ENCODE measurements at regions not wholly inside any gene's neighbourhood (a gene's known extent, or its start where the extent isn't known, plus 50 kb on each side); places are given as distances from the start of the nearest gene placed in this dataset.

- TF ChIP-seq CTCF (IDR thresholded peaks at IDR 0.05) (no peak), POLR2A (IDR thresholded peaks at IDR 0.05) (no peak)
- Histone ChIP-seq H3K9me3 (peaks cover 0 to 27% (median 0%) of the 10 kb centered on the region in 3 donors), H3K4me3 (no peak overlapping the region), H3K27me3 (no peaks in the 10 kb centered on the region), H3K36me3 (replicated peaks in 1 of 2; ENCODE audit: insufficient read depth in 1 of 2, low read depth in 2 of 2) (no peaks in the 10 kb centered on the region), H3K27ac (no peak overlapping the region), H3K4me1 (no peaks in the 10 kb centered on the region)
- no peak for ATAC-seq
- intact Hi-C loops (cut with DNase I), result no loop called here
- 61 to 72% methylated on average over 4 of the region's 4 CpGs for WGBS, 2 donors
- DNase-seq, result no peak
Observed at GRCh38 chr10:31679936-31680335, 248.7 kb downstream of the ARHGAP12 start.

- H3K4me3 ChIP-seq, result no peak overlapping the region
- H3K27me3 ChIP-seq, result no peaks in the 10 kb centered on the region
- no peak for DNase-seq
- TF ChIP-seq CTCF (IDR thresholded peaks at IDR 0.05), result no peak
- TF ChIP-seq POLR2A (IDR thresholded peaks at IDR 0.05), result no peak
- intact Hi-C loops (cut with DNase I), result no loop called here
- H3K36me3 ChIP-seq (replicated peaks in 1 of 2; ENCODE audit: insufficient read depth in 1 of 2, low read depth in 2 of 2), result no peaks in the 10 kb centered on the region
- H3K4me1 ChIP-seq, result no peaks in the 10 kb centered on the region
- H3K9me3 ChIP-seq, result peaks cover 0 to 25% (median 0%) of the 10 kb centered on the region in 3 donors
- ATAC-seq, result no peak
- H3K27ac ChIP-seq, result no peak overlapping the region
- 75 to 83% methylated on average over 20 of the region's 20 CpGs for WGBS, 2 donors
Observed at GRCh38 chr10:31678575-31679516, 249.8 kb downstream of the ARHGAP12 start.

GRCh38 chr10:31678139-31678536 is 250.5 kb downstream of the ARHGAP12 start:
- DNase-seq (peak in 1 of 4 donors; percentile 29), ATAC-seq (peak; percentile 21)
- Histone ChIP-seq H3K36me3 (replicated peaks in 1 of 2; ENCODE audit: insufficient read depth in 1 of 2, low read depth in 2 of 2) (no peaks in the 10 kb centered on the region), H3K4me1 (no peaks in the 10 kb centered on the region), H3K27ac (no peak overlapping the region), H3K27me3 (no peaks in the 10 kb centered on the region), H3K9me3 (peaks cover 0 to 25% (median 0%) of the 10 kb centered on the region in 3 donors), H3K4me3 (no peak overlapping the region)
- intact Hi-C loops (cut with DNase I), result no loop called here
- TF ChIP-seq CTCF (IDR thresholded peaks at IDR 0.05) (no peak), POLR2A (IDR thresholded peaks at IDR 0.05) (no peak)
- 55 to 90% methylated on average over 4 to 12 of the region's 12 CpGs for WGBS, 2 donors

- DNase-seq (no peak), ATAC-seq (no peak)
- intact Hi-C loops (cut with DNase I), result no loop called here
- no peak overlapping the region for H3K27ac ChIP-seq
- H3K9me3 ChIP-seq, result peaks cover 0 to 20% (median 0%) of the 10 kb centered on the region in 3 donors
- H3K4me1 ChIP-seq, result no peaks in the 10 kb centered on the region
- no peak overlapping the region for H3K4me3 ChIP-seq
- TF ChIP-seq POLR2A (IDR thresholded peaks at IDR 0.05) (no peak), CTCF (IDR thresholded peaks at IDR 0.05) (no peak)
- 70 to 71% methylated on average over 11 to 16 of the region's 16 CpGs for WGBS, 2 donors
- no peaks in the 10 kb centered on the region for H3K36me3 ChIP-seq (replicated peaks in 1 of 2; ENCODE audit: insufficient read depth in 1 of 2, low read depth in 2 of 2)
- no peaks in the 10 kb centered on the region for H3K27me3 ChIP-seq
Observed at GRCh38 chr10:31677195-31678138, 251.2 kb downstream of the ARHGAP12 start.

Data from body of pancreas (tissue), 4 donors.